IMR-90 (cell line): ENCODE measurements at regions not wholly inside any gene's neighbourhood (a gene's known extent, or its start where the extent isn't known, plus 50 kb on each side); places are given as distances from the start of the nearest gene placed in this dataset.

ENCODE experiments used
- ATAC-seq: fragments of 200-7000 bp; cut with Tn5 transposase; 2 replicates; pipeline ENCODE4 v1.9.1; 2020; ENCODE audit warnings: low read depth, mild to moderate bottlenecking, moderate library complexity
- BruUV-seq: library from RNA; stranded (reverse); fragments of 400-500 nt; replicated peaks from 2 replicates; lab custom pipeline; 2021; lab: Mats Ljungman, UMichigan
- CTCF ChIA-PET: fragments of 300-600 bp; formaldehyde crosslinking; extraction: SDS; loops from one replicate; lab custom pipeline; 2021; ENCODE audit warnings: antibody characterized with exemption; lab: Yijun Ruan, JAX
- POLR2A ChIA-PET: fragments of 300-600 bp; sonication (Branson Sonifier 250); formaldehyde crosslinking; loops from one replicate; lab custom pipeline; 2022; ENCODE audit warnings: antibody characterized with exemption; ENCODE audit not compliant: unreplicated experiment; lab: Charles Lee
- DNase-seq: peaks from one replicate; pipeline ENCODE4 v3.0.0; 2013
- H2AFZ ChIP-seq: replicated peaks from 2 replicates; pipeline ENCODE3; 2013; ENCODE audit warnings: low read length, mild to moderate bottlenecking; ENCODE audit not compliant: poor library complexity
- H2AK5ac ChIP-seq: 2 replicates; pipeline ENCODE4 v1.6.1; 2013; ENCODE audit warnings: low read depth, low read length, inconsistent platforms
- H2AK9ac ChIP-seq: replicated peaks from 2 replicates; pipeline ENCODE3; 2013; ENCODE audit warnings: mild to moderate bottlenecking, low read depth, low read length, moderate library complexity; ENCODE audit not compliant: poor library complexity
- H2BK120ac ChIP-seq: 2 replicates; pipeline ENCODE4 v1.6.1; 2013; ENCODE audit warnings: low read depth, low read length, inconsistent platforms
- H2BK15ac ChIP-seq: 3 replicates; pipeline ENCODE4 v1.6.1; 2013; ENCODE audit warnings: low read depth, low read length, inconsistent platforms
- H2BK20ac ChIP-seq: 2 replicates; pipeline ENCODE4 v1.6.1; 2013; ENCODE audit warnings: low read depth, mild to moderate bottlenecking, inconsistent platforms, low read length, moderate library complexity
- H2BK5ac ChIP-seq: 2 replicates; pipeline ENCODE4 v1.6.1; 2013; ENCODE audit warnings: mild to moderate bottlenecking, low read depth, low read length, inconsistent platforms; ENCODE audit not compliant: poor library complexity, severe bottlenecking
- H3K14ac ChIP-seq: replicated peaks from 2 replicates; pipeline ENCODE4 v1.6.1; 2013; ENCODE audit warnings: low read depth, low read length, inconsistent platforms
- H3K18ac ChIP-seq: 2 replicates; pipeline ENCODE4 v1.6.1; 2013; ENCODE audit warnings: low read depth, low read length, control low read depth
- H3K23ac ChIP-seq: 2 replicates; pipeline ENCODE4 v1.6.1; 2013; ENCODE audit warnings: low read depth, low read length, inconsistent platforms
- H3K27ac ChIP-seq: 2 replicates; pipeline ENCODE4 v1.5.1; 2013; ENCODE audit warnings: mild to moderate bottlenecking, control low read depth, low read length; ENCODE audit not compliant: insufficient read depth
- H3K27me3 ChIP-seq: 2 replicates; pipeline ENCODE4 v1.6.1; 2013; ENCODE audit warnings: low read length; ENCODE audit not compliant: control insufficient read depth, insufficient read depth
- H3K36me3 ChIP-seq: 2 replicates; pipeline ENCODE4 v1.6.1; 2013; ENCODE audit warnings: low read length, mixed read lengths; ENCODE audit not compliant: control insufficient read depth, insufficient read depth
- H3K4ac ChIP-seq: 2 replicates; pipeline ENCODE4 v1.6.1; 2013; ENCODE audit warnings: low read depth, low read length, inconsistent platforms
- H3K4me1 ChIP-seq: 2 replicates; pipeline ENCODE4 v1.6.1; 2013; ENCODE audit warnings: low read length, mixed read lengths; ENCODE audit not compliant: control insufficient read depth, insufficient read depth
- H3K4me2 ChIP-seq: 2 replicates; pipeline ENCODE4 v1.6.1; 2013; ENCODE audit warnings: low read depth, mild to moderate bottlenecking, control low read depth, low read length, moderate library complexity
- H3K4me3 ChIP-seq: 2 replicates; pipeline ENCODE4 v1.5.1; 2013; ENCODE audit warnings: low read depth, mild to moderate bottlenecking, control low read depth, low read length, moderate library complexity; ENCODE audit not compliant: insufficient read depth
- H3K56ac ChIP-seq: 2 replicates; pipeline ENCODE4 v1.6.1; 2013; ENCODE audit warnings: low read length, inconsistent platforms; ENCODE audit not compliant: insufficient read depth; ENCODE audit errors: extremely low read depth
- H3K79me1 ChIP-seq, 2 experiments: 2 replicates each; pipeline ENCODE4 v1.6.1; 2013; ENCODE audit warnings: low read length in 2 of 2, inconsistent platforms in 1 of 2, low read depth in 1 of 2
- H3K9ac ChIP-seq: 2 replicates; pipeline ENCODE4 v1.6.1; 2013; ENCODE audit warnings: low read depth, low read length, control low read depth
- H3K9me1 ChIP-seq: 2 replicates; pipeline ENCODE4 v1.6.1; 2013; ENCODE audit warnings: low read length, inconsistent platforms; ENCODE audit not compliant: insufficient read depth
- H3K9me3 ChIP-seq: 2 replicates; pipeline ENCODE4 v1.6.1; 2013; ENCODE audit warnings: low read length; ENCODE audit not compliant: control insufficient read depth, insufficient read depth
- H4K20me1 ChIP-seq: 2 replicates; pipeline ENCODE4 v1.6.1; 2013; ENCODE audit warnings: low read length, inconsistent platforms; ENCODE audit not compliant: insufficient read depth
- H4K5ac ChIP-seq: 2 replicates; pipeline ENCODE4 v1.6.1; 2013; ENCODE audit warnings: mild to moderate bottlenecking, low read depth, low read length, control low read depth
- H4K8ac ChIP-seq, 2 experiments: 2 replicates each; pipeline ENCODE4 v1.6.1; 2013; ENCODE audit warnings: low read depth in 2 of 2, low read length in 2 of 2, control low read depth in 1 of 2, inconsistent platforms in 1 of 2
- H4K91ac ChIP-seq: 2 replicates; pipeline ENCODE4 v1.6.1; 2013; ENCODE audit warnings: low read depth, low read length, inconsistent platforms; ENCODE audit not compliant: insufficient read depth
- BHLHE40 ChIP-seq: fragments of 150-350 bp; IDR thresholded peaks from 2 replicates; pipeline ENCODE4 v1.6.1; 2016; ENCODE audit warnings: mild to moderate bottlenecking, low read depth, low read length
- CEBPB ChIP-seq: IDR thresholded peaks from 2 replicates; pipeline ENCODE4 v1.6.1; 2012; ENCODE audit warnings: low read depth, low read length, improper control_type of control experiment
- CHD1 ChIP-seq: IDR thresholded peaks from 2 replicates; pipeline ENCODE4 v1.6.1; 2012; ENCODE audit warnings: low read depth, low read length, improper control_type of control experiment
- FOS ChIP-seq: fragments of 150-350 bp; IDR thresholded peaks from 2 replicates; pipeline ENCODE4 v1.6.1; 2016; ENCODE audit warnings: low read depth, low read length
- MAZ ChIP-seq: IDR thresholded peaks from 2 replicates; pipeline ENCODE4 v1.6.1; 2012; ENCODE audit warnings: low read depth, mild to moderate bottlenecking, low read length, improper control_type of control experiment, moderate library complexity, borderline replicate concordance
- MXI1 ChIP-seq: IDR thresholded peaks from 2 replicates; pipeline ENCODE4 v1.6.1; 2012; ENCODE audit warnings: low read depth, mild to moderate bottlenecking, low read length, moderate library complexity, borderline replicate concordance
- NFE2L2 ChIP-seq: fragments of 150-350 bp; IDR thresholded peaks from 2 replicates; pipeline ENCODE4 v1.6.1; 2016; ENCODE audit warnings: low read depth, mild to moderate bottlenecking, low read length
- POLR2A ChIP-seq: IDR thresholded peaks from 2 replicates; pipeline ENCODE4 v1.6.1; 2012; ENCODE audit warnings: mild to moderate bottlenecking, low read depth, low read length
- RAD21 ChIP-seq: IDR thresholded peaks from 2 replicates; pipeline ENCODE4 v1.6.1; 2012; ENCODE audit warnings: low read length, improper control_type of control experiment
- RCOR1 ChIP-seq: IDR thresholded peaks from 2 replicates; pipeline ENCODE4 v1.6.1; 2012; ENCODE audit warnings: mild to moderate bottlenecking, low read length, improper control_type of control experiment; ENCODE audit not compliant: insufficient replicate concordance
- RFX5 ChIP-seq: IDR thresholded peaks from 2 replicates; pipeline ENCODE4 v1.8.0; 2012; ENCODE audit warnings: low read depth, mild to moderate bottlenecking, low read length, moderate library complexity
- SMC3 ChIP-seq: fragments of 150-350 bp; IDR thresholded peaks from 2 replicates; pipeline ENCODE4 v1.6.1; 2016; ENCODE audit warnings: low read depth, mild to moderate bottlenecking, antibody characterized with exemption, low read length, moderate library complexity
- whole genome bisulfite sequencing, 2 experiments: methylation state at CpG; one replicate each; pipeline versions ENCODE4 v1.1.5 to v1.1.7; 2013; ENCODE audit warnings: missing lambda C conversion rate in 2 of 2; ENCODE audit not compliant: insufficient read length in 1 of 2; ENCODE audit errors: extremely low coverage in 2 of 2; 5-methylcytosine and 5-hydroxymethylcytosine counted together
- dilution Hi-C: fragments of 300-500 bp; cut with HindIII; formaldehyde crosslinking; loops from one replicate; pipeline ENCODE4 v1.14.3; 2018; ENCODE audit warnings: low sequenced_read_pairs; ENCODE audit not compliant: unreplicated experiment
- in situ Hi-C: fragments of 300-500 bp; cut with MboI; formaldehyde crosslinking; loops from 3 replicates; pipeline ENCODE4 v1.14.3; 2019; ENCODE audit warnings: low sequenced_read_pairs, inconsistent platforms, mixed read lengths
- intact Hi-C: fragments of 100-400 bp; cut with micrococcal nuclease; formaldehyde crosslinking; loops from 2 replicates; pipeline ENCODE4 v1.10.0; 2022
- TF ChIP-seq, protein P1 (sequence below): fragments of 150-350 bp; IDR thresholded peaks from 2 replicates; pipeline ENCODE4 v1.6.1; 2016; ENCODE audit warnings: low read depth, mild to moderate bottlenecking, low read length, moderate library complexity, borderline replicate concordance
- TF ChIP-seq, protein P2 (sequence below): conservative IDR thresholded peaks from 2 replicates; pipeline ENCODE4 v1.5.1; 2012; ENCODE audit warnings: mild to moderate bottlenecking, low read depth, low read length, improper control_type of control experiment
- TF ChIP-seq, protein P3 (sequence below): fragments of 150-350 bp; IDR thresholded peaks from 2 replicates; pipeline ENCODE4 v1.6.1; 2017; ENCODE audit warnings: mild to moderate bottlenecking, antibody characterized with exemption, low read length, low read depth

DNA sequence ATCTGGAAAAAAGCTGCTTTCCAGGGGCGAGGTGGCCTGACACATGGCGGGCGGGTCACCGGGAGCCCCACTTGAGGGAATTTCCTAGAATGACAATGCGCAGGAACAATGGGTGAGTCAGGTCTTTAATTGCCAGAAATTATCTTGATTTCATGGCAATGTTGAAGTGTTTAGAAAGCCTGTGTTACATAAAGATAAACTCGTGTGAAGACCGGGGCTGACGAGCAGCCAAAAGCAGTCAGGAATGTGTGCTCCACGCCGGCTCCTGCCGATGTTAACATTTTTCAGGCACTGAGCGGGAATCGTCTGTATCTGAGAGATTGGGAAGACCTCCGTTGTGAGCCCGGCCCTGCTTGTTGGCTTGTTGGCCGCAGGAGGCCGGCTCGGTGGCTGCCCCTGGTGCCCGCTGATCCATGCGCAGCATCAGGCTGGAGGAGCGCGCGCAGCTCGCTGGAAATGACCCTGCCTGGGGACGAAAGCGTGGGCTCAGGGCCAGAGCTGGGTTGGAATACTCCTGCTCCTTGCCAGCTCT lies 353.1 kb downstream of the FOXL1 start:
- in situ Hi-C loops, result no loop called here
- DNase-seq (peak; percentile 89), ATAC-seq (peak; percentile 67)
- Histone ChIP-seq H4K5ac (no peak overlapping the region), H3K79me1 (peaks cover 4 to 28% of the 10 kb centered on the region in 2 experiments; a peak in 3 of 4 replicates), H2BK120ac (peak overlapping the region; percentile 99), H3K4me1 (peaks cover 26% of the 10 kb centered on the region), H3K14ac (peak overlapping the region; percentile 96), H3K4ac (peak overlapping the region; percentile 99), H3K18ac (0 out of 2 replicates have a peak overlapping the region, but pooled peaks have one; percentile 42), H3K9me3 (no peaks in the 10 kb centered on the region), H2AK9ac (peak overlapping the region; percentile 96), H3K4me3 (no peak overlapping the region), H3K9me1 (peaks cover 29% of the 10 kb centered on the region), H2BK15ac (peak overlapping the region; percentile 98; the same call in 2 of the 3 replicates), H2BK20ac (peak overlapping the region; percentile 90), H3K27ac (peak overlapping the region; percentile 55), H4K20me1 (no peaks in the 10 kb centered on the region), H3K56ac (peak overlapping the region; percentile 57), H3K4me2 (peak overlapping the region; percentile 26), H2AFZ (peak overlapping the region; percentile 86), H3K27me3 (no peaks in the 10 kb centered on the region; the same call in 1 of the 2 replicates), H4K91ac (peak overlapping the region; percentile 98), H4K8ac (peak overlapping the region; percentile 74 to 88), H2BK5ac (peak overlapping the region; percentile 33), H3K36me3 (no peaks in the 10 kb centered on the region), H2AK5ac (peak overlapping the region; percentile 98), H3K23ac (peak overlapping the region; percentile 94), H3K9ac (0 out of 2 replicates have a peak overlapping the region, but pooled peaks have one; percentile 8)
- ChIA-PET POLR2A (no interaction called here), CTCF (no interaction called here)
- intact Hi-C loops, result no loop called here
- no TSS peak for BruUV-seq
- dilution Hi-C loops, result no loop called here
- 8% methylated on average over 24 of the region's 26 CpGs; no CpG with 5 or more reads in 1 of the 2 experiments for WGBS, 2 experiments
- TF ChIP-seq, protein P1, sequence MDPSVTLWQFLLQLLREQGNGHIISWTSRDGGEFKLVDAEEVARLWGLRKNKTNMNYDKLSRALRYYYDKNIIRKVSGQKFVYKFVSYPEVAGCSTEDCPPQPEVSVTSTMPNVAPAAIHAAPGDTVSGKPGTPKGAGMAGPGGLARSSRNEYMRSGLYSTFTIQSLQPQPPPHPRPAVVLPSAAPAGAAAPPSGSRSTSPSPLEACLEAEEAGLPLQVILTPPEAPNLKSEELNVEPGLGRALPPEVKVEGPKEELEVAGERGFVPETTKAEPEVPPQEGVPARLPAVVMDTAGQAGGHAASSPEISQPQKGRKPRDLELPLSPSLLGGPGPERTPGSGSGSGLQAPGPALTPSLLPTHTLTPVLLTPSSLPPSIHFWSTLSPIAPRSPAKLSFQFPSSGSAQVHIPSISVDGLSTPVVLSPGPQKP, result no peak
- TF ChIP-seq CEBPB (peak; percentile 21; the same call in 1 of the 2 replicates), BHLHE40 (peak; percentile 73), NFE2L2 (0 out of 2 replicates have a peak, but pooled peaks have one; percentile 22), RCOR1 (peak; percentile 33), RFX5 (no peak), RAD21 (peak; percentile 31), SMC3 (no peak), MXI1 (no peak), FOS (peak; percentile 73), CHD1 (no peak), POLR2A (peak; percentile 50; the same call in 1 of the 2 replicates), MAZ (peak; percentile 7; the same call in 1 of the 2 replicates)
- TF ChIP-seq, protein P2, sequence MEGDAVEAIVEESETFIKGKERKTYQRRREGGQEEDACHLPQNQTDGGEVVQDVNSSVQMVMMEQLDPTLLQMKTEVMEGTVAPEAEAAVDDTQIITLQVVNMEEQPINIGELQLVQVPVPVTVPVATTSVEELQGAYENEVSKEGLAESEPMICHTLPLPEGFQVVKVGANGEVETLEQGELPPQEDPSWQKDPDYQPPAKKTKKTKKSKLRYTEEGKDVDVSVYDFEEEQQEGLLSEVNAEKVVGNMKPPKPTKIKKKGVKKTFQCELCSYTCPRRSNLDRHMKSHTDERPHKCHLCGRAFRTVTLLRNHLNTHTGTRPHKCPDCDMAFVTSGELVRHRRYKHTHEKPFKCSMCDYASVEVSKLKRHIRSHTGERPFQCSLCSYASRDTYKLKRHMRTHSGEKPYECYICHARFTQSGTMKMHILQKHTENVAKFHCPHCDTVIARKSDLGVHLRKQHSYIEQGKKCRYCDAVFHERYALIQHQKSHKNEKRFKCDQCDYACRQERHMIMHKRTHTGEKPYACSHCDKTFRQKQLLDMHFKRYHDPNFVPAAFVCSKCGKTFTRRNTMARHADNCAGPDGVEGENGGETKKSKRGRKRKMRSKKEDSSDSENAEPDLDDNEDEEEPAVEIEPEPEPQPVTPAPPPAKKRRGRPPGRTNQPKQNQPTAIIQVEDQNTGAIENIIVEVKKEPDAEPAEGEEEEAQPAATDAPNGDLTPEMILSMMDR, result 0 out of 2 replicates have a peak, but pooled peaks have one; percentile 9
- TF ChIP-seq, protein P3, sequence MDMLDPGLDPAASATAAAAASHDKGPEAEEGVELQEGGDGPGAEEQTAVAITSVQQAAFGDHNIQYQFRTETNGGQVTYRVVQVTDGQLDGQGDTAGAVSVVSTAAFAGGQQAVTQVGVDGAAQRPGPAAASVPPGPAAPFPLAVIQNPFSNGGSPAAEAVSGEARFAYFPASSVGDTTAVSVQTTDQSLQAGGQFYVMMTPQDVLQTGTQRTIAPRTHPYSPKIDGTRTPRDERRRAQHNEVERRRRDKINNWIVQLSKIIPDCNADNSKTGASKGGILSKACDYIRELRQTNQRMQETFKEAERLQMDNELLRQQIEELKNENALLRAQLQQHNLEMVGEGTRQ, result no peak
